GM23248 (cell line): ENCODE measurements at regions not wholly inside any gene's neighbourhood (a gene's known extent, or its start where the extent isn't known, plus 50 kb on each side); places are given as distances from the start of the nearest gene placed in this dataset.

Experiments
- DNase-seq: peaks from one replicate; pipeline ENCODE4 v3.0.0-alpha.2; 2015
- H2AFZ ChIP-seq: fragments of 200-600 bp; sonication (generic); 2 replicates; pipeline ENCODE4 v1.6.1; 2016; ENCODE audit warnings: antibody characterized with exemption
- H3F3A ChIP-seq: fragments of 200-600 bp; sonication (generic); 2 replicates; pipeline ENCODE4 v1.6.1; 2016; ENCODE audit warnings: mild to moderate bottlenecking, antibody characterized with exemption, mixed run types; ENCODE audit not compliant: insufficient read depth
- H3K27ac ChIP-seq: fragments of 200-600 bp; sonication (generic); 2 replicates; pipeline ENCODE4 v1.5.1; 2016; ENCODE audit warnings: mild to moderate bottlenecking
- H3K27me3 ChIP-seq: fragments of 200-600 bp; sonication (generic); replicated peaks from 2 replicates; pipeline ENCODE4 v1.6.1; 2016; ENCODE audit warnings: mild to moderate bottlenecking; ENCODE audit not compliant: insufficient read depth
- H3K36me3 ChIP-seq: fragments of 200-600 bp; sonication (generic); 2 replicates; pipeline ENCODE4 v1.6.1; 2016; ENCODE audit warnings: low read depth, mild to moderate bottlenecking
- H3K4me1 ChIP-seq: fragments of 200-600 bp; sonication (generic); 2 replicates; pipeline ENCODE4 v1.6.1; 2016; ENCODE audit warnings: mild to moderate bottlenecking; ENCODE audit not compliant: insufficient read depth
- H3K4me2 ChIP-seq: fragments of 200-600 bp; sonication (generic); one replicate; pipeline ENCODE4 v1.6.1; 2016; ENCODE audit warnings: mild to moderate bottlenecking; ENCODE audit not compliant: unreplicated experiment
- H3K4me3 ChIP-seq: fragments of 200-600 bp; sonication (generic); 2 replicates; pipeline ENCODE4 v1.5.1; 2016; ENCODE audit warnings: mild to moderate bottlenecking
- H3K79me2 ChIP-seq: fragments of 200-600 bp; sonication (generic); 2 replicates; pipeline ENCODE4 v1.6.1; 2016; ENCODE audit warnings: mild to moderate bottlenecking; ENCODE audit not compliant: insufficient read depth
- H3K9ac ChIP-seq: fragments of 200-600 bp; sonication (generic); 2 replicates; pipeline ENCODE4 v1.6.1; 2016; ENCODE audit warnings: mild to moderate bottlenecking
- H3K9me2 ChIP-seq: fragments of 200-600 bp; sonication (generic); 2 replicates; pipeline ENCODE4 v1.6.1; 2016; ENCODE audit warnings: mixed run types, mild to moderate bottlenecking, moderate library complexity; ENCODE audit not compliant: insufficient read depth
- H3K9me3 ChIP-seq: fragments of 200-600 bp; sonication (generic); one replicate; pipeline ENCODE4 v1.6.1; 2017; ENCODE audit warnings: low read depth
- H4K20me1 ChIP-seq: fragments of 200-600 bp; sonication (generic); 2 replicates; pipeline ENCODE4 v1.6.0; 2016; ENCODE audit not compliant: insufficient read depth
- EZH2 ChIP-seq: fragments of 200-600 bp; sonication (generic); IDR thresholded peaks from 2 replicates; pipeline ENCODE4 v1.6.1; 2018; ENCODE audit warnings: antibody characterized with exemption, mild to moderate bottlenecking; ENCODE audit not compliant: insufficient read depth, poor library complexity, severe bottlenecking
- EZH2phosphoT487 ChIP-seq: fragments of 200-600 bp; sonication (generic); IDR thresholded peaks from 2 replicates; pipeline ENCODE4 v1.6.1; 2018; ENCODE audit warnings: antibody characterized with exemption, moderate library complexity, mild to moderate bottlenecking, low read depth; ENCODE audit not compliant: insufficient read depth
- WGBS, 2 experiments: methylation state at CpG; one replicate each; pipeline ENCODE4 v1.1.6; 2015 to 2017; ENCODE audit warnings: low lambda C conversion rate in 2 of 2, low coverage in 1 of 2; ENCODE audit errors: missing lambda C conversion rate in 2 of 2; 5-methylcytosine and 5-hydroxymethylcytosine counted together
- in situ Hi-C: fragments of 300-500 bp; cut with MboI; formaldehyde crosslinking; loops from 2 replicates; pipeline ENCODE4 v1.15.0; 2020

DNA sequence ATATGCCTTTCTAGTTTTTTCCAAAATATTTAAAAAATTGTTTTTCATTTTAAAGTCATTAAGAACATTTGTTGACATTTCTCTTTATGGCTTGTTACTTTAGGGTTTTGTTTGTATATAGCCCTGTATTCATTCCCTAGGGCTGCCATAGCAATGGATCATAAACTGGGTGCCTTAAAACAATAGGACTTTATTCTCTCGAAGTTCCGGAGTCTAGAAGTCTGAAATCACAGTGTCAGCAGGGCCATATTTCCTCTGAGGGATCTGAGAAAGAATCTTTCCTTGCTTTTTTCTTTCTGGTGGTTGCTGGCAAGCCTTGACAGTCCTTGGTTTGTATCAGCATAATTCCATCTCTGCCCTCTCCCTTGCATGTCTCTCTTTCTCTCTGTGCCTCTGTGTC, 63.4 kb upstream of the CADPS start:
- no peaks in the 10 kb centered on the region for H3K79me2 ChIP-seq
- no peak overlapping the region for H3K9ac ChIP-seq
- no peaks in the 10 kb centered on the region for H4K20me1 ChIP-seq
- no peak overlapping the region for H3K27ac ChIP-seq
- peaks cover 12% of the 10 kb centered on the region for H3K4me1 ChIP-seq
- in situ Hi-C loops: no loop called here
- H2AFZ ChIP-seq: no peak overlapping the region
- H3K36me3 ChIP-seq: no peaks in the 10 kb centered on the region
- H3K4me3 ChIP-seq: no peak overlapping the region
- no peak for TF ChIP-seq EZH2
- TF ChIP-seq EZH2phosphoT487: no peak
- H3K27me3 ChIP-seq: no peaks in the 10 kb centered on the region
- H3K9me3 ChIP-seq: no peaks in the 10 kb centered on the region
- no peak overlapping the region for H3K4me2 ChIP-seq
- H3F3A ChIP-seq: no peaks in the 10 kb centered on the region
- WGBS, 2 experiments: 90 to 96% methylated on average over 2 of the region's 2 CpGs
- DNase-seq: no peak
- no peaks in the 10 kb centered on the region for H3K9me2 ChIP-seq

DNA sequence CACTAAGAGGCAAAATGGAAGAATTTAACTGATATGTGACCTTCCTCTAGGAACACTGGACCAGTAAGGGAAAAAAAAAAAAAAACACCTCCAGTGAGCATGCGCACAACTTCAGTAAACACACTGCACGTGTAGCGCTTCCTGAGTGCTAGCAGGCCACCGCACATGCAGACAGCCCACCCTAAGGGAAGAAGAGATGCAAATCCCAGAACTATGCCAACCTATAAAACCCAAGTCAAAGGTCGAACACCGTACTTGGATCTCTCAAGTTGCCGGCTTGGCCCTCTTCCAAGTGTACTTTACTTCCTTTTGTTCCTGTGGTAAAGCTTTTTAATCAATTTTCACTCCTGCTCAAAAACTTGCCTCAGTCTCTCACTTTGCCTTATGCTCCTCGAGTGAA, 64.5 kb upstream of the CADPS start:
- no peak for TF ChIP-seq EZH2
- no peak for TF ChIP-seq EZH2phosphoT487
- 36 to 42% methylated on average over 8 of the region's 8 CpGs for WGBS, 2 experiments
- H3K36me3 ChIP-seq: no peaks in the 10 kb centered on the region
- no peak overlapping the region for H3K27ac ChIP-seq
- in situ Hi-C loops: no loop called here
- H3K27me3 ChIP-seq: no peaks in the 10 kb centered on the region
- no peaks in the 10 kb centered on the region for H3F3A ChIP-seq
- H3K9me2 ChIP-seq: no peaks in the 10 kb centered on the region
- H4K20me1 ChIP-seq: no peaks in the 10 kb centered on the region
- H2AFZ ChIP-seq: no peak overlapping the region
- H3K4me2 ChIP-seq: no peak overlapping the region
- H3K79me2 ChIP-seq: no peaks in the 10 kb centered on the region
- H3K9me3 ChIP-seq: no peaks in the 10 kb centered on the region
- no peak overlapping the region for H3K9ac ChIP-seq
- no peak overlapping the region for H3K4me3 ChIP-seq
- peaks cover 12% of the 10 kb centered on the region for H3K4me1 ChIP-seq
- no peak for DNase-seq

DNA sequence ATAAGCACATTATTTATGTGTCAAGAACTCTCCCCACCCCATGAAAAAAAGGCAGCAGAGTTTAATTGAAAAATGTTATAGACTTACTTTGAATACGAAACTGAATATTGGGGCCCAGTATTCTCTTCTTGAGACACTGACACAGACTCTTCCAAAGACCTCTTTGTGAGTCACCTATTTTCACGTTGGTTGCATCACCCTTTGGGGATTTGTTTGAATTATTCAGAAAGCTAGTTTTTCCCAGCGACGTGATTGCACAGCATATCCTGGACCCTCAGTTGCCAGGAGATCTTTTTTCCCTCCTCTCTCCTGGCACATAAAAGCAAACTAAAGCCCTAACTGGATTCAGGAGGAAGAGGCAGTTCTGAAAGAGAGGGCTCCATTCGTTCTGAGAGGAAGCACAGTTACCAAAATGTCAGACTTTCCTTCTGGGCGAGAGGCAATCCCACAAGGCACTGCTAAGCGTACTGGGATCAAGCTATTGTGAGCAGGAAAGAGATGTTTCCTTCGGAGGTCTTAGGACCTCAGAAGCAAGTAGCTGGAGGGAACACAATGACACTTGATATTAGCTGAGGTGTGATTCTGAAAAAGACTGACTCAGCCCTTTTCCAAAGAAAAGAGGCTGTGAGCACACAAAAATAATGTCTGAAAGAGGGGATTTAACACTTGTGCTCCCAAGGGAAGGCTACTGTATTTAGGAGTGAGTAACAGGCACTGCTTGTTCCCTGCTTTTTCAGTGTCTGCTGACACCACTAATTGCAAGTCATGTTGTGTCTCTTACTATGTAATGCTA, 65.8 kb upstream of the CADPS start:
- H3K9ac ChIP-seq: peak overlapping the region; percentile 22; the same call in 1 of the 2 replicates
- H3K36me3 ChIP-seq: no peaks in the 10 kb centered on the region
- H3K9me2 ChIP-seq: no peaks in the 10 kb centered on the region
- no peaks in the 10 kb centered on the region for H3K79me2 ChIP-seq
- no peaks in the 10 kb centered on the region for H4K20me1 ChIP-seq
- in situ Hi-C loops: no loop called here
- peak overlapping the region; percentile 59 for H3K27ac ChIP-seq
- peak overlapping the region; percentile 10; the same call in 1 of the 2 replicates for H3K4me3 ChIP-seq
- H3K27me3 ChIP-seq: no peaks in the 10 kb centered on the region
- H3F3A ChIP-seq: no peaks in the 10 kb centered on the region
- DNase-seq: peak; percentile 82
- peaks cover 12% of the 10 kb centered on the region for H3K4me1 ChIP-seq
- H3K9me3 ChIP-seq: no peaks in the 10 kb centered on the region
- H3K4me2 ChIP-seq: peak overlapping the region; percentile 51
- TF ChIP-seq EZH2phosphoT487 (no peak), EZH2 (no peak)
- peak overlapping the region; percentile 86 for H2AFZ ChIP-seq
- WGBS, 2 experiments: 43 to 44% methylated on average over 8 of the region's 8 CpGs

DNA sequence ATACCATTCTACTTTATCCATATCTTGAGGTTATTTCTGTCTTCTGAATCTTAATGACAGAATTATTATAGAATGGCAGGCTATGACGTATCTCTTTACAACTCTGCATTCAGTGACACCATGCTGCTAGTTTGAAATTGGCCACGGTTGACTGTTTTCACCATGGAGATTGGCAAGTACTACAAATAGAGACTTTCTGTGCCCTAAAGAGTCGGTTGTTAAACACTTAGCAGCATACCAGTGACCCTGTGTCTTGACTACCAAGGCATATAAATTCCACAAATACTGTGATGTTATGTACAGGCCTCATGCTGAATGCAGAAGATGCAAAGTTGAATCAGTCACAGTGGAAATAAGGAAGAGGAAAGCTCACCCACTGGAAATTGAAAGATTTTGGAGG, 67.0 kb upstream of the CADPS start:
- no peak overlapping the region for H3K9ac ChIP-seq
- H3K9me3 ChIP-seq: no peaks in the 10 kb centered on the region
- peak; percentile 1 for DNase-seq
- H3K27me3 ChIP-seq: no peaks in the 10 kb centered on the region
- no peak overlapping the region for H2AFZ ChIP-seq
- TF ChIP-seq EZH2phosphoT487 (no peak), EZH2 (no peak)
- H3K4me1 ChIP-seq: peaks cover 12% of the 10 kb centered on the region
- no peak overlapping the region for H3K27ac ChIP-seq
- H3K4me2 ChIP-seq: no peak overlapping the region
- no peaks in the 10 kb centered on the region for H3K36me3 ChIP-seq
- H3K4me3 ChIP-seq: no peak overlapping the region
- no peaks in the 10 kb centered on the region for H4K20me1 ChIP-seq
- in situ Hi-C loops: no loop called here
- H3K79me2 ChIP-seq: no peaks in the 10 kb centered on the region
- no peaks in the 10 kb centered on the region for H3F3A ChIP-seq
- no peaks in the 10 kb centered on the region for H3K9me2 ChIP-seq
- 47 to 56% methylated on average over 3 of the region's 3 CpGs for WGBS, 2 experiments
